ENCODE measurements at regions not wholly inside any gene's neighbourhood (a gene's known extent, or its start where the extent isn't known, plus 50 kb on each side); places are given as distances from the start of the nearest gene placed in this dataset.

DNA sequence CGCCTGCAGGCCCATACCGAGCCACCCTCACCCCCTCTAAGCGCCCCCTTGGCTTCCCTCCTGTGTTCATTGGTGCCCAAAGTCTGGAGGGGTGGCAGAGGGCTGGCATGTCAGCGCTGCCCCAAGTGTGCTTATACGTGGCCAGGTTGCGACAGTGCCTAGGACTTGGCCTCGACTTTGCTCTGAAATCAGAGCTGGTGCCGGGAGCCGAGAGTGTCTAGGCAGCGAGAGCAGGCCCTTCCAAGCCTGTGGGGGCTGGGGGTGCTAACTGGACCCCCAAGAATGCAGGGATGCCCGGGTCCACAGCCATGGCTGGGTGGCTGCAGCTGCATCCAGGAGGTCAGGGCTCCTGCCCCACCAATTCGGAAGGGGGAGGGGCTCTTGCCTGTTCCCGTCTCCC is 95.6 kb upstream of the MGAT5 start:
- H3K36me3 ChIP-seq (ENCODE audit: control insufficient read depth in 2 of 2, insufficient read depth in 2 of 2, low read length in 2 of 2), result no peaks in the 10 kb centered on the region
- no peak overlapping the region for H3K27ac ChIP-seq (ENCODE audit: low read length)
- H3K4me3 ChIP-seq (ENCODE audit: low read length in 2 of 2), result no peak overlapping the region
- peaks cover 13% of the 10 kb centered on the region for H3K4me1 ChIP-seq (ENCODE audit: control insufficient read depth, insufficient read depth, low read length)
- no peaks in the 10 kb centered on the region for H3K27me3 ChIP-seq (ENCODE audit: control insufficient read depth in 1 of 2, insufficient read depth in 2 of 2, low read length in 2 of 2)
- H3K9me3 ChIP-seq (ENCODE audit: control insufficient read depth in 2 of 2, low read length in 2 of 2), result no peaks in the 10 kb centered on the region
- H3K9ac ChIP-seq (ENCODE audit: low read length in 2 of 2), result no peak overlapping the region

DNA sequence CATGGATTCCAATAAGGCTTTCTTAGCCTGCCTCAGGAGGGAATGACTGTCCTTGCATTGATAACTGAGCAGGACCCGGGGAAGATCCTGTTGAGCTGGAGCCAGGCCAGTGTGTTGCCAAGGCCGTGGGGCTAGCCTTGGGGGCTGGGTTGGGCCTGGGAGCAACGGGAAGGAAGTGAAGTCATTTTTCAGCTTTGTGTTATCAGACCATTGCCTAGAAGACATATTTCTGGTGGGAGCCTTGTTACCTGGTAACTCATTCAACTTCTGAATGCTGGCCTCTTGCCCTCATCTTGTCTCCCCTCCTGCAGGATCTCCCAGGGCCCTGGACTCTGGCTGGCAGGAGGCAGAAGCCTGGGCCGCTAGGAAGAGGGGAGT is 92.7 kb upstream of the MGAT5 start:
- Histone ChIP-seq H3K36me3 (ENCODE audit: control insufficient read depth in 2 of 2, insufficient read depth in 2 of 2, low read length in 2 of 2) (no peaks in the 10 kb centered on the region), H3K27ac (ENCODE audit: low read length) (no peak overlapping the region), H3K9me3 (ENCODE audit: control insufficient read depth in 2 of 2, low read length in 2 of 2) (no peaks in the 10 kb centered on the region), H3K27me3 (ENCODE audit: control insufficient read depth in 1 of 2, insufficient read depth in 2 of 2, low read length in 2 of 2) (no peaks in the 10 kb centered on the region), H3K4me1 (ENCODE audit: control insufficient read depth, insufficient read depth, low read length) (peaks cover 10% of the 10 kb centered on the region), H3K9ac (ENCODE audit: low read length in 2 of 2) (no peak overlapping the region), H3K4me3 (ENCODE audit: low read length in 2 of 2) (no peak overlapping the region)

DNA sequence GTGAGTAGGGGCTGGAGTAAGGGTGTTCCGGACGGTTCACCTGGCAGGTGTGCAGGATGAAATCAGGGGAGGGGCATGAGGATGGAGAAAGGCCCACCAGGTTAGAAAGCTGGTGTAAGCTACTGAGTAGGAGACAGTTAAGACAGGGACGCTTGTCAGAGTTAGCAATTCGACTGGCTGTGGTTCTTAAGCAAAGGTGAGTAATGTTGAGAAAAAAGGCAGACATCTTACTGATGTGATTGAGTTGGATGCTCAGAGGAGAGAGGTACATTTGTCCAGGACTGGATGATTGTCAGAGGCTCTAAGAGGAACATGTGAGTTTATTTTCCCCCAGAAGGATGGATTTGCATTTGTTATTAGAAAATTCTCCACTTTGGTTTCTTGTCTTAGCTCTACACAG is 90.5 kb upstream of the MGAT5 start:
- Histone ChIP-seq H3K27ac (ENCODE audit: low read length) (no peak overlapping the region), H3K4me3 (ENCODE audit: low read length in 2 of 2) (no peak overlapping the region), H3K9me3 (ENCODE audit: control insufficient read depth in 2 of 2, low read length in 2 of 2) (no peaks in the 10 kb centered on the region), H3K36me3 (ENCODE audit: control insufficient read depth in 2 of 2, insufficient read depth in 2 of 2, low read length in 2 of 2) (no peaks in the 10 kb centered on the region), H3K9ac (ENCODE audit: low read length in 2 of 2) (no peak overlapping the region), H3K4me1 (ENCODE audit: control insufficient read depth, insufficient read depth, low read length) (peaks cover 10% of the 10 kb centered on the region), H3K27me3 (ENCODE audit: control insufficient read depth in 1 of 2, insufficient read depth in 2 of 2, low read length in 2 of 2) (no peaks in the 10 kb centered on the region)

DNA sequence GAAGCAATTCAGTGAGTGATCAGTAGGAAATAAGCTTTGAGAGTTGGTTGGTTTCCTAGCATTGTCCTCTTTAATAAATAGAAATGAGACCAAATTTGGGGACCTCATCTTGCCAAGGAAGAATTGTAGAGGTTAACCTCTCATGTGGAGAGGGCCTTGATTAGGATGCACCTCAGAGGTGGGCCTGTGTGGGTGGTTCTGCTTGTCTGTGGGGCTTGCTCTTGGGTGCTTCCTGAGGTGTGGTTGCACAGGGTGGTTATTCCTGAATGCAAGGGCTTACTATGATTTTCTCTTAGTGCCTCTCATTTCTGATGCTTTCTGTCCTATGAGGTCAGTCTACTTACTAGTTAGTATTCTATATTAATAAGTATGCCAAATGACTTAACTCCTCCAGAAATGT is 89.6 kb upstream of the MGAT5 start:
- no peaks in the 10 kb centered on the region for H3K36me3 ChIP-seq (ENCODE audit: control insufficient read depth in 2 of 2, insufficient read depth in 2 of 2, low read length in 2 of 2)
- no peak overlapping the region for H3K27ac ChIP-seq (ENCODE audit: low read length)
- H3K4me3 ChIP-seq (ENCODE audit: low read length in 2 of 2), result no peak overlapping the region
- no peaks in the 10 kb centered on the region for H3K9me3 ChIP-seq (ENCODE audit: control insufficient read depth in 2 of 2, low read length in 2 of 2)
- peaks cover 10% of the 10 kb centered on the region for H3K4me1 ChIP-seq (ENCODE audit: control insufficient read depth, insufficient read depth, low read length)
- H3K9ac ChIP-seq (ENCODE audit: low read length in 2 of 2), result no peak overlapping the region
- H3K27me3 ChIP-seq (ENCODE audit: control insufficient read depth in 1 of 2, insufficient read depth in 2 of 2, low read length in 2 of 2), result no peaks in the 10 kb centered on the region

DNA sequence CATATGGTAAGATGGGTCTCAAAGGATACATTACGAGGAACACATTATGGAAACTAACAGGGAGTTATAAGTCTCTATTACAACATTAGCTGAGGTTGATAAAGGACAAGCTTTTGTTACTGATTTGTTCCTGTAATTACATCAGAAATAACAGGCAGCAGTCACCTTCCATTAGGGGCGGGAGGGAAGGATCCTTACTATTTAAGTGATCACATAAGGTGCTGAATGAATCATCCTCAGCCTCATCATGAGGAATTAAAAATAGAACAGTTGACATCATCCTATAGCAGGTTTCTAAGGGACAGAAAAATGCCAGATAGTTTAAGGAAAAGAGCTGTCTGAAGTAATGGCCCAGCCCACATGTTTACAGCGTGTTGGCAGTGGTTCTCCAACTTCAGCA is 86.9 kb upstream of the MGAT5 start:
- Histone ChIP-seq H3K27me3 (ENCODE audit: control insufficient read depth in 1 of 2, insufficient read depth in 2 of 2, low read length in 2 of 2) (no peaks in the 10 kb centered on the region), H3K4me3 (ENCODE audit: low read length in 2 of 2) (no peak overlapping the region), H3K27ac (ENCODE audit: low read length) (no peak overlapping the region), H3K4me1 (ENCODE audit: control insufficient read depth, insufficient read depth, low read length) (no peaks in the 10 kb centered on the region), H3K9ac (ENCODE audit: low read length in 2 of 2) (no peak overlapping the region), H3K9me3 (ENCODE audit: control insufficient read depth in 2 of 2, low read length in 2 of 2) (no peaks in the 10 kb centered on the region), H3K36me3 (ENCODE audit: control insufficient read depth in 2 of 2, insufficient read depth in 2 of 2, low read length in 2 of 2) (no peaks in the 10 kb centered on the region)

DNA sequence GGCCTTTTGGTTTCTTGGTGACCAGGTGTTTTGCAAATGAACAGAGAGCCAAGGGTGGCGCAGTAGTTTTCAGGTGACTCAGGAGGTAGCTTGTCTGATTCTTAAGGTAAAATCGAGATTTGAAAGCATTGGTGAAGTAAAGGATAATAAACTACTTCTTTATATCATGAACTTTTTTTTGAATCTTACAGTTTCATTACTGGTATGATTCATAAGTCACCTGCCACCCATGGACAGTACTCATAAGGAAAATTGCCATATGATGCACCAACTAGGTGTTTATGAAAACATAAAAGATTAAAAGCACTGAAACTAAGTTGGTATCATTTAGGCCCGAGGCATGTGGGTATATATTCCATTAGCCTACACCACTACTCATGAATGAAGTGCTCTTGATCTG is 84.1 kb upstream of the MGAT5 start:
- peaks cover 2% of the 10 kb centered on the region for H3K4me1 ChIP-seq (ENCODE audit: control insufficient read depth, insufficient read depth, low read length)
- no peak overlapping the region for H3K9ac ChIP-seq (ENCODE audit: low read length in 2 of 2)
- H3K27ac ChIP-seq (ENCODE audit: low read length), result no peak overlapping the region

DNA sequence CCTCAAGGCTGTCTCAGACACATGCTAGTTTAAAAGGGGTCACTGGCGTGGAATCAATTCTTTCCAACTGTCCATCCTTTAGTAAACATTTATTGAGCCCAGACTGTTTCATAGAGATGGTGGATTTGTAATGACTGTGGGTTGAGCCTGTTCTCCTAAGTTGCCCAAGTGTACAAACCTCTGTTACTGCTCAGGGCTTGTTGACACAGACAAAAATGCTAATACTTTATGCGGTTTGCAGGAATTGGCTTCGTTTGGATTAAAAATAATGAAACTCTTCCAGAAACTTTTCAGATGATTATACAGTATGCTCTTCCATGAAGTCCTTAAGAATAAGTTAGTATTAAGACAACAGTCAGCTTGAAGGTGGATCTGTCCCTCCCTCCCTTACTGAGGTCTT is 83.6 kb upstream of the MGAT5 start:
- Histone ChIP-seq H3K27me3 (ENCODE audit: control insufficient read depth in 1 of 2, insufficient read depth in 2 of 2, low read length in 2 of 2) (no peaks in the 10 kb centered on the region), H3K4me1 (ENCODE audit: control insufficient read depth, insufficient read depth, low read length) (peaks cover 2% of the 10 kb centered on the region), H3K4me3 (ENCODE audit: low read length in 2 of 2) (no peak overlapping the region), H3K9ac (ENCODE audit: low read length in 2 of 2) (no peak overlapping the region), H3K27ac (ENCODE audit: low read length) (no peak overlapping the region), H3K9me3 (ENCODE audit: control insufficient read depth in 2 of 2, low read length in 2 of 2) (no peaks in the 10 kb centered on the region), H3K36me3 (ENCODE audit: control insufficient read depth in 2 of 2, insufficient read depth in 2 of 2, low read length in 2 of 2) (no peaks in the 10 kb centered on the region)

More for the DNA sequence above, 84.1 kb upstream of the MGAT5 start:
- Histone ChIP-seq H3K4me3 (ENCODE audit: low read length in 2 of 2) (no peak overlapping the region), H3K27me3 (ENCODE audit: control insufficient read depth in 1 of 2, insufficient read depth in 2 of 2, low read length in 2 of 2) (no peaks in the 10 kb centered on the region), H3K36me3 (ENCODE audit: control insufficient read depth in 2 of 2, insufficient read depth in 2 of 2, low read length in 2 of 2) (no peaks in the 10 kb centered on the region), H3K9me3 (ENCODE audit: control insufficient read depth in 2 of 2, low read length in 2 of 2) (no peaks in the 10 kb centered on the region)

DNA sequence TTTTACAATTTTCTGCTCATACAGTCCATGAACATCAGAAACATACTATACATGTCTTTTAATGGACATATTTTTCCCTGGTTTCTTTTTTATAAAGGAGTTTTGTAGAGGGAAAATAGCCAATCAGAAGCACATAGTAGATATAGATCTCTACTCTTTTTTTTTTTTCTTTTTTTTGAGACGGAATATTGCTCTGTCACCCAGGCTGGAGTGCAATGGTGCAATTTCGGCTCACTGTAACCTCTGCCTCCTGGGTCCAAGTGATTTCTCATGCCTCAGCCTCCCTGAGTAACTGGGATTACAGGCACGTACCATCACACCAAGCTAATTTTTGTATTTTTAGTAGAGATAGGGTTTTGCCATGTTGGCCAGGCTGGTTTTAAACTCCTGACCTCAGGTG is 83.2 kb upstream of the MGAT5 start:
- H3K4me1 ChIP-seq (ENCODE audit: control insufficient read depth, insufficient read depth, low read length), result peaks cover 2% of the 10 kb centered on the region

DNA sequence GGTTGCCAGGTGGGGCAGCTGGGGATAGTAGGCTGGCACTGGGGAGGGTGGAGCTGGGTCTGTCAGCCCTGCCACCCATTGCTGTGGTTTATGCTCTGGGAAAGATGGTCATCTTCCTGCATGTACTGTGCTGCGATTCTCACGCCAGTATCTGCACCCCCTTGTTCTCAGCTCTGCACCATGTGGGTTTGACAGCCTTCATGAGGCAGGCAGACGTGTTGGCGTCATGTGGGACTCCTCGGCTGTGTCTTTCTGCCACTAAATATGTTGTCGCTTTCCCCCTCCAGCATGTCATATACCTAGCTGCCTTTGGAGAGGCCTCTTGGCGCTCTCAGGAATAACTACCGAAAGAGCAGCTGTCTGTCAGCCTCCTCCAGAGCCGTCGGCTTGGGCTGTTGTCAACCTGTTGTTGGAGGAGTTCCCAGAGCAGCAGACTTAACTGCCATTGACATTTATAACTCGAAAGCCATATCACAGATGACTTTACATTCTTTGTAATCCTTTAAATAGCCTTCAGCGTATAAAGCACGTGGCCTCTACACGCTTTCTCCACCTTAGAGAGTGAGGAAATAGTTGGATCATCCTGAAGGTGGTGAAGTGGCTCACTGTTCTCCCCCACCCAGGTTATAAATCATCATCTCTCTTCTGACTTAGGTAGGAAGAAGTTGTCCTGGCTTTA is 80.4 kb upstream of the MGAT5 start:
- Histone ChIP-seq H3K9me3 (ENCODE audit: control insufficient read depth in 2 of 2, low read length in 2 of 2) (no peaks in the 10 kb centered on the region), H3K27ac (ENCODE audit: low read length) (no peak overlapping the region), H3K27me3 (ENCODE audit: control insufficient read depth in 1 of 2, insufficient read depth in 2 of 2, low read length in 2 of 2) (no peaks in the 10 kb centered on the region), H3K36me3 (ENCODE audit: control insufficient read depth in 2 of 2, insufficient read depth in 2 of 2, low read length in 2 of 2) (no peaks in the 10 kb centered on the region), H3K4me1 (ENCODE audit: control insufficient read depth, insufficient read depth, low read length) (peaks cover 11% of the 10 kb centered on the region), H3K9ac (ENCODE audit: low read length in 2 of 2) (no peak overlapping the region), H3K4me3 (ENCODE audit: low read length in 2 of 2) (no peak overlapping the region)

More for the DNA sequence above, 83.2 kb upstream of the MGAT5 start:
- no peaks in the 10 kb centered on the region for H3K27me3 ChIP-seq (ENCODE audit: control insufficient read depth in 1 of 2, insufficient read depth in 2 of 2, low read length in 2 of 2)
- no peak overlapping the region for H3K9ac ChIP-seq (ENCODE audit: low read length in 2 of 2)
- no peaks in the 10 kb centered on the region for H3K36me3 ChIP-seq (ENCODE audit: control insufficient read depth in 2 of 2, insufficient read depth in 2 of 2, low read length in 2 of 2)
- no peak overlapping the region for H3K4me3 ChIP-seq (ENCODE audit: low read length in 2 of 2)
- H3K27ac ChIP-seq (ENCODE audit: low read length), result no peak overlapping the region
- H3K9me3 ChIP-seq (ENCODE audit: control insufficient read depth in 2 of 2, low read length in 2 of 2), result no peaks in the 10 kb centered on the region

DNA sequence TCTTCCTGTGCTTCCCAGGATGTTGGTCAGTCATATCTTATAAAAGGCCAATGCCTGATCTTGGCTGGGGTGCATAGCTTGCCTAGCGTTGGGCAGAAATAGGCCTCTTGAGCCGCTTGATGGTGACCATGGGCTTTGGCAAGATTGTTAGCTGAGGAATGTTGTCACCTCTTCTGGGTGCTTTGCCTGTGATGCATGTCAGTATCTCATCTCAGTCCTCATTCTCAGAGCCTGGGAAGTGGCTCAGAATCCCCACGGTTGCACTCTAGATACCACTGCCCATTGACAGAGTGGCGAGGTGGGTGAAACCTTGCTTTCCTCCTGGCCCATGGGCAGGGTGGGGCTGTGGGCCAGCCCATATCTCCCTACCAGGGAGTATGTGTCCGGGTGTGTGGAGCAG is 79.2 kb upstream of the MGAT5 start:
- no peak overlapping the region for H3K4me3 ChIP-seq (ENCODE audit: low read length in 2 of 2)
- no peaks in the 10 kb centered on the region for H3K9me3 ChIP-seq (ENCODE audit: control insufficient read depth in 2 of 2, low read length in 2 of 2)
- H3K9ac ChIP-seq (ENCODE audit: low read length in 2 of 2), result no peak overlapping the region
- H3K27ac ChIP-seq (ENCODE audit: low read length), result no peak overlapping the region
- no peaks in the 10 kb centered on the region for H3K27me3 ChIP-seq (ENCODE audit: control insufficient read depth in 1 of 2, insufficient read depth in 2 of 2, low read length in 2 of 2)
- peaks cover 11% of the 10 kb centered on the region for H3K4me1 ChIP-seq (ENCODE audit: control insufficient read depth, insufficient read depth, low read length)
- H3K36me3 ChIP-seq (ENCODE audit: control insufficient read depth in 2 of 2, insufficient read depth in 2 of 2, low read length in 2 of 2), result no peaks in the 10 kb centered on the region

DNA sequence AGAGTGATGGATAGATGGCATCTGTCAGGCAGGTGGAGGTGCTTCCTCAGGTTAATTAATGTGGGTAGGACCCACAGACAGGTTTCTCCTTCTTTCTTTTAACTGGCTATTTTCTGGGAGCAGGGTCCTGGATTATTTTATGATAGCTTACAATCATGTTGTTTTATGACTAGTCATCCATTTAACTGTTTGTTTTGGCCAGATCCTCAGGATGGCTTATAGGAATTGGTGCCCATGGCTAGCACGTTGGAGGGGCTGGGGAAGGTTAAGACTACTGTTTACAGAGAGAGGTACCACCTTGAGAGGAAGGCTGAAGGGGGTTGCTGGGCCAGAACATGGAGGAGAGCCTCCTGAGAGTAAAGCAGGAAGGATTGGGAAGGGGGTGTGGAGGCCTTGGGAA is 78.0 kb upstream of the MGAT5 start:
- Histone ChIP-seq H3K9ac (ENCODE audit: low read length in 2 of 2) (no peak overlapping the region), H3K27me3 (ENCODE audit: control insufficient read depth in 1 of 2, insufficient read depth in 2 of 2, low read length in 2 of 2) (no peaks in the 10 kb centered on the region), H3K9me3 (ENCODE audit: control insufficient read depth in 2 of 2, low read length in 2 of 2) (no peaks in the 10 kb centered on the region), H3K4me3 (ENCODE audit: low read length in 2 of 2) (no peak overlapping the region), H3K27ac (ENCODE audit: low read length) (no peak overlapping the region), H3K36me3 (ENCODE audit: control insufficient read depth in 2 of 2, insufficient read depth in 2 of 2, low read length in 2 of 2) (no peaks in the 10 kb centered on the region), H3K4me1 (ENCODE audit: control insufficient read depth, insufficient read depth, low read length) (peaks cover 11% of the 10 kb centered on the region)
